Uterus (tissue), 3 donors: ENCODE measurements at regions not wholly inside any gene's neighbourhood (a gene's known extent, or its start where the extent isn't known, plus 50 kb on each side); places are given as distances from the start of the nearest gene placed in this dataset.

Source experiments
- DNase-seq, 2 donors: peaks; one replicate each; pipeline ENCODE4 v3.0.0-alpha.2; 2019 to 2020
- H3K27ac ChIP-seq, 2 donors: fragments of 200-600 bp; sonication (generic); 1 replicate in 1 of 2; 2 replicates in 1 of 2; pipeline ENCODE4 v1.5.1; 2016 to 2018
- H3K27me3 ChIP-seq, 2 donors: fragments of 200-600 bp; sonication (generic); one replicate each; pipeline ENCODE4 v1.5.1; 2018 to 2019; ENCODE audit warnings: control low read depth in 1 of 2
- H3K36me3 ChIP-seq, 2 donors: fragments of 200-600 bp; sonication (generic); one replicate each; pipeline ENCODE4 v1.5.1; 2019; ENCODE audit warnings: control low read depth in 1 of 2
- H3K4me1 ChIP-seq, 2 donors: fragments of 200-600 bp; sonication (generic); one replicate each; pipeline ENCODE4 v1.5.1; 2018 to 2019; ENCODE audit warnings: control low read depth in 1 of 2
- H3K4me3 ChIP-seq, 2 donors: fragments of 200-600 bp; sonication (generic); 1 replicate in 1 of 2; 2 replicates in 1 of 2; pipeline ENCODE4 v1.5.1; 2018 to 2019; ENCODE audit warnings: mild to moderate bottlenecking in 1 of 2
- H3K9me3 ChIP-seq, 2 donors: fragments of 200-600 bp; sonication (generic); one replicate each; pipeline ENCODE4 v1.5.1; 2019; ENCODE audit warnings: control low read depth in 1 of 2
- CTCF ChIP-seq, 4 experiments: fragments of 200-600 bp in 2 of 4; fragments of 450-650 bp in 2 of 4; sonication (generic) in 2 of 4; IDR thresholded peaks; one replicate each; pipeline ENCODE4 v1.5.1; 2016 to 2019; ENCODE audit warnings: antibody characterized with exemption in 4 of 4, mild to moderate bottlenecking in 2 of 4, moderate library complexity in 1 of 4
- POLR2A ChIP-seq, 2 donors: fragments of 450-650 bp; IDR thresholded peaks; one replicate each; pipeline ENCODE4 v1.6.1; 2016; ENCODE audit warnings: antibody characterized with exemption in 2 of 2, mild to moderate bottlenecking in 1 of 2, moderate library complexity in 1 of 2
- intact Hi-C: fragments of 100-400 bp; cut with DNase I; formaldehyde crosslinking; loops from one replicate; pipeline ENCODE4 v1.15.1; 2023; ENCODE audit warnings: low total_unique reads
- donor health status: DM: yes; HTN: yes; CAD: no.

GRCh38 chr12:124397399-124397679, 102.4 kb downstream of the RFLNA start:
- H3K27ac ChIP-seq: peak overlapping the region; percentile 72 to 90
- TF ChIP-seq POLR2A (IDR thresholded peaks at IDR 0.05): no peak
- no peak for TF ChIP-seq CTCF (IDR thresholded peaks at IDR 0.05)
- peaks cover 30 to 59% of the 10 kb centered on the region in 2 donors for H3K4me1 ChIP-seq
- no peaks in the 10 kb centered on the region for H3K36me3 ChIP-seq
- no peak overlapping the region for H3K4me3 ChIP-seq
- H3K9me3 ChIP-seq: no peaks in the 10 kb centered on the region
- no peak for DNase-seq
- intact Hi-C loops: no loop called here
- no peaks in the 10 kb centered on the region for H3K27me3 ChIP-seq

GRCh38 chr12:124396544-124397398, 101.9 kb downstream of the RFLNA start:
- no peaks in the 10 kb centered on the region for H3K36me3 ChIP-seq
- DNase-seq: peak in 1 of 2 donors; percentile 39
- no peaks in the 10 kb centered on the region for H3K9me3 ChIP-seq
- H3K4me3 ChIP-seq: no peak overlapping the region
- H3K27me3 ChIP-seq: no peaks in the 10 kb centered on the region
- intact Hi-C loops: no loop called here
- TF ChIP-seq CTCF (IDR thresholded peaks at IDR 0.05) (no peak), POLR2A (IDR thresholded peaks at IDR 0.05) (no peak)
- H3K4me1 ChIP-seq: peaks cover 30 to 65% of the 10 kb centered on the region in 2 donors
- H3K27ac ChIP-seq: peak overlapping the region; percentile 72 to 90

GRCh38 chr12:124395986-124396385, 101.1 kb downstream of the RFLNA start:
- no peak for DNase-seq
- H3K27ac ChIP-seq: peak overlapping the region; percentile 87 to 90
- H3K27me3 ChIP-seq: no peaks in the 10 kb centered on the region
- intact Hi-C loops: no loop called here
- H3K36me3 ChIP-seq: no peaks in the 10 kb centered on the region
- H3K4me1 ChIP-seq: peaks cover 30 to 68% of the 10 kb centered on the region in 2 donors
- H3K9me3 ChIP-seq: no peaks in the 10 kb centered on the region
- TF ChIP-seq CTCF (IDR thresholded peaks at IDR 0.05) (no peak), POLR2A (IDR thresholded peaks at IDR 0.05) (no peak)
- no peak overlapping the region for H3K4me3 ChIP-seq

- Histone ChIP-seq H3K4me1 (peaks cover 30 to 75% of the 10 kb centered on the region in 2 donors), H3K4me3 (no peak overlapping the region), H3K36me3 (no peaks in the 10 kb centered on the region), H3K27ac (peak overlapping the region; percentile 87 to 90), H3K9me3 (no peaks in the 10 kb centered on the region), H3K27me3 (no peaks in the 10 kb centered on the region)
- TF ChIP-seq CTCF (IDR thresholded peaks at IDR 0.05) (no peak), POLR2A (IDR thresholded peaks at IDR 0.05) (no peak)
- peak in 1 of 2 donors; percentile 38 for DNase-seq
- intact Hi-C loops: no loop called here
Measured at GRCh38 chr12:124395284-124395752, 100.4 kb downstream of the RFLNA start.

GRCh38 chr12:124394462-124395128, 99.7 kb downstream of the RFLNA start:
- Histone ChIP-seq H3K4me3 (no peak overlapping the region), H3K27me3 (no peaks in the 10 kb centered on the region), H3K27ac (peak overlapping the region; percentile 87 to 90), H3K9me3 (no peaks in the 10 kb centered on the region), H3K4me1 (peaks cover 30 to 78% of the 10 kb centered on the region in 2 donors), H3K36me3 (no peaks in the 10 kb centered on the region)
- TF ChIP-seq CTCF (IDR thresholded peaks at IDR 0.05) (no peak), POLR2A (IDR thresholded peaks at IDR 0.05) (no peak)
- DNase-seq: peak in 1 of 2 donors; percentile 63
- intact Hi-C loops: no loop called here
